ENCODE measurements at regions not wholly inside any gene's neighbourhood (a gene's known extent, or its start where the extent isn't known, plus 50 kb on each side); places are given as distances from the start of the nearest gene placed in this dataset.

GRCh38 chr22:48864748-48865147 lies 962.9 kb downstream of the BRD1 start:
- TF ChIP-seq EZH2 (IDR thresholded peaks at IDR 0.05; ENCODE audit: borderline replicate concordance, insufficient read depth, low read depth, low read length, poor library complexity, severe bottlenecking) (no peak), CTCF (IDR thresholded peaks at IDR 0.05) (no peak)
